KOPT-K1 (cell line): ENCODE measurements at regions not wholly inside any gene's neighbourhood (a gene's known extent, or its start where the extent isn't known, plus 50 kb on each side); places are given as distances from the start of the nearest gene placed in this dataset.

Experiments
- H3K27ac ChIP-seq: fragments of 200-600 bp; sonication (generic); 2 replicates; pipeline ENCODE4 v1.5.1; 2016; ENCODE audit warnings: antibody characterized with exemption, mild to moderate bottlenecking, low read depth, low read length; ENCODE audit not compliant: poor library complexity, severe bottlenecking
- H3K36me3 ChIP-seq: fragments of 200-600 bp; sonication (generic); 2 replicates; pipeline ENCODE4 v1.5.1; 2017; ENCODE audit warnings: antibody characterized with exemption, mild to moderate bottlenecking, low read length, moderate library complexity; ENCODE audit not compliant: insufficient read depth
- H3K9me3 ChIP-seq: fragments of 200-600 bp; sonication (generic); 2 replicates; pipeline ENCODE4 v1.5.1; 2017; ENCODE audit warnings: antibody characterized with exemption, low read length, mild to moderate bottlenecking; ENCODE audit not compliant: insufficient read depth, poor library complexity, severe bottlenecking

DNA sequence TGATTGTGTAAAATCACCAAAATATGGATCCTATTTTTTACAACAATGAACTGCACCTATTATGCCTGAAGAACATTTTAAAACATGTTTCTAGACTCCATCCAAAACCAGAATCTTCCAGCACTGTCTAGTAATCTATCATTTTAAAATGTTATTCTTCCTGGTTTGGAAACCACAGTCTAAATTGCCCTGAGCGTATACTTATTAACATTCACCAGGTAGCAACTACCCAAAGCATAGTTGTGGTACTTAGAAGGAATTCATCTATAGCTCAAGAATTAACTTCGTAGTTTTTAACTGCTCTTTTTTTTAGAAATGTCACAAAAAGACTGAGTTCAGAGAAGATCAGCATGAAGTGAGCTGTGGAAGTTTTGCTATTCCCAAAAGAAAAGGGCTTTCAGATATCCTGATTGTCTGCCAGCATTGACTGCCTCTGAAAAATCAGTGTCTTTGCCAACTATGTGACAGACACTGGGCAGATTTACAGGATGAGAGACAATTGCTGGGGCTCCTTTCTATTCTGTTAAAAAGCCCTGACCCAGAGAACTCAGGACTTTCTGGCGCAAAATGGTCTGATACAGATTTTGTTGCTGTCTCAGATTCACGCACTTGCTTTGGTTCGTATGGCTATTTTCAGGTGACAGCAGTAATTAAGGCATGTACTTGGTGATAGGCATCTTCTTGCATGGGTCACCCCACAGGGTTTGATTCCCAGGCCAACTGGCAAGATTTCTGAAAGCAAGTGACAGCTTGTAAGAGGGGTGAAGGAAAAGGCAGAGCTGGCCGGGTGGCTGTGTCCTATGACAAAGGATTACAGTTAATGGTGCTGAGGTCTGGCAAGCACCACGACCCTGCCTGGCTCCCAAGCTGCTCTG is 152.5 kb upstream of the RAI14 start:
- H3K36me3 ChIP-seq: no peaks in the 10 kb centered on the region
- no peak overlapping the region for H3K27ac ChIP-seq
- peaks cover 12% of the 10 kb centered on the region for H3K9me3 ChIP-seq

DNA sequence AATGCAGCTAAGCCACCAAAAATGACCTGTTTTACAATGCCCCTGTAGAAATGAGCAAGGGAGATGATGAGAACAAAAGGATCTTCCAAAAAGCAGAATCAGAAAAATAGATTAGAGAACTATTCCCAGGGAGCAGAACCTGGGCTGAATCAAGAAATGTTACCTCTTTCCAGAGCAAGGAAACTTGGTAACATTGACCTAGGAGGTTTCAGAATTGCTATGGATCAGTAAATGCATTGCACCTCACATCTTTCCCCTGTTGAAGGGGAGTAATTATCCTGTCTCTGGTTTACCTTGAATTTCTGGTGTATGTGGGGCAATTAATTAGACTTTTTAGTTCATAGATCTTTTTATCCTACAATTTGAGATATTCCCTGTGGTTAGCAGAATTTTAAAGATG is 151.2 kb upstream of the RAI14 start:
- H3K36me3 ChIP-seq: no peaks in the 10 kb centered on the region
- H3K27ac ChIP-seq: no peak overlapping the region
- peaks cover 12% of the 10 kb centered on the region for H3K9me3 ChIP-seq

DNA sequence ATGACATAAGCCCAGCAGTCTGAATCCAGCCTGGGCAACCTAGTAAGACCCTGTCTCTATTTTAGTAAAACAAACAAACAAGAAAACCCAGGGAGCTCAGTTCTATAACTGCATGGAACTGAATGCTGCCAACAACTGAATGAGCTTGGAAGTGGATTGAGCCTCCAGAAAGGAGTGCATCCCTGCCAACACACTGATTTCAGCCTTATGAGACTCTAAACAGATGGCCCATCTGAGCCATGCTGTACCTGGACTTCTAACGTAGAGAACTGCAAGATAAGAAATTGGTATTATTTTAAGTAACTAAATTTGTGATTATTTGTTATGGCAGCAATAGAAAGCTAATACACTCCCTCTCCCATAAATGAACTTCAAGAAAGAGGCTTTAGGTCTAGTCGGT is 150.4 kb upstream of the RAI14 start:
- H3K36me3 ChIP-seq: no peaks in the 10 kb centered on the region

DNA sequence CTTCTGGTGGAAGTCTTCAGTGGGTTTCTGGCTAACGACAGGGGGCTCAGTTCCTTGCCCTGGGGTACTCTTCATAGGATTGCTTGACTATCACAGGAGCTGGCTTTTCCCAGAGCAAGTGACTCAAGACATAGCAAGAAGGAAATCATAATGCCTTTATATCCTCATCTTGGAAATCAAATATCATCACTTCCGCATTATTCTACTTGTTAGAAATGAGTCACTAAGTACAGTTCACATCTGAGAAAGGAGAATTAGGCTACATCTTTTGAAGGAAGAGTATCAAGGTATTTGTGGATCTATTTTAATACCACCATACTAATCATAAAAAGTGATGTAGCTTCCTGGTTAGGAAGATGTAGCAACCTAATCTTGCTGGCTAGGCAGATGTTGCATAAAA is 148.2 kb upstream of the RAI14 start:
- Histone ChIP-seq H3K27ac (no peak overlapping the region), H3K9me3 (peaks cover 12% of the 10 kb centered on the region), H3K36me3 (no peaks in the 10 kb centered on the region)

More for the DNA sequence above, 150.4 kb upstream of the RAI14 start:
- Histone ChIP-seq H3K9me3 (peaks cover 12% of the 10 kb centered on the region), H3K27ac (no peak overlapping the region)

DNA sequence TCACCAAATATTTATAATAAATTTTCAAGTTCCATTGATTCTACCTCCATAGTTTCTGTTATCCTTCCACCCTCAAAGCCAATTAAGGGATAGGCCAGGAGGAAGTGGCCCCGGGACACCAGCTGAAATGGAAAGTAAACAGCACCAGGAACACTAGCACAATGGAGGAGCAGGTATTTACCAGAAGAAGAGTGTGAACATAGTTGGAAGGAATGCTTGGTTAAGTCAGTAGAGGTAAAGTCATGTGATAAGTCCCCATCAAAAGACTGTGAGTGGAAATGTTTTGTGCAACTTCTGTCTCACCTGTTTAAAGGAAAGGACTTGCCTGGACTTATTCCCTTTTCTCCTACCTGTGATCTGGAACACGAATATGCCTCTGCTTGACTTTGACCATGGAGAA is 146.7 kb upstream of the RAI14 start:
- Histone ChIP-seq H3K9me3 (peaks cover 12% of the 10 kb centered on the region), H3K36me3 (no peaks in the 10 kb centered on the region), H3K27ac (no peak overlapping the region)

DNA sequence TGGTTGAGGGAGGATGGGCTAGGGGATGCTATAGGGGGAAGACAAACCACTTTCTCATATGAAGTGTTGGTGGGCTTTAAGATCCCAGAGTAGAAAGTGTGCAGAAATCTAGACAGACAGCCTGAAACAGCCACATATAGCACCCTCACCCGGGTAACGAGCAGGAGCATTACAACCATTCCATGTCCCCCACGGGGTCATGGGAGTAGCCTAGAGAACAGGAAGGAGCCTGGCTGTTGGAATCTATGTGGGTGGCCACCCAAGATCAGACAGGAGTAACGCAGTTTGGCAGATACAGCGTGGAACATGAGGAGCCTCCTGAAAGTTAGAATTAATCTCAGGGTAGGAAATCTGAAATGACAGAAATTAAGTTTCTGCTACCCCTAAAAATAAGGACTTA is 146.1 kb upstream of the RAI14 start:
- Histone ChIP-seq H3K36me3 (no peaks in the 10 kb centered on the region), H3K9me3 (peaks cover 7% of the 10 kb centered on the region), H3K27ac (no peak overlapping the region)

DNA sequence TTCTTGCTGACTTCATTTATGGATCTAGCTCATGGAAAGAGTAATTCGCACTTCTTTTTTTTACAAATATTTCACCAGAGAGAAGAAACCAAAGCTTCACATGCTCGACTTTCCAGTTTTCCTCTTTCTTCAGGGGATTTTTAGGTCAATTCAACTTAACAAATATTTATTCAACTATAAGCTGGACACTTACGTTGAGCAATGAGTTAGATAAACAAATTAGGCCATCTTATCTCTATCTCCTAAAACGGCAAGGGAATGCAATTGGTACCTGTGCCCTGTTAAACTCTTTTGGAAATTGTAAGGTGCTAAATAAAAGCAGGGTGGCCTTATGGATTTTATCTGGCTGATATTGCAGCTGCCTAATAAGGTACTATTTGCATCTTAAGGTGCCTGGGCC is 145.1 kb upstream of the RAI14 start:
- no peaks in the 10 kb centered on the region for H3K36me3 ChIP-seq
- H3K27ac ChIP-seq: no peak overlapping the region
- no peaks in the 10 kb centered on the region for H3K9me3 ChIP-seq

DNA sequence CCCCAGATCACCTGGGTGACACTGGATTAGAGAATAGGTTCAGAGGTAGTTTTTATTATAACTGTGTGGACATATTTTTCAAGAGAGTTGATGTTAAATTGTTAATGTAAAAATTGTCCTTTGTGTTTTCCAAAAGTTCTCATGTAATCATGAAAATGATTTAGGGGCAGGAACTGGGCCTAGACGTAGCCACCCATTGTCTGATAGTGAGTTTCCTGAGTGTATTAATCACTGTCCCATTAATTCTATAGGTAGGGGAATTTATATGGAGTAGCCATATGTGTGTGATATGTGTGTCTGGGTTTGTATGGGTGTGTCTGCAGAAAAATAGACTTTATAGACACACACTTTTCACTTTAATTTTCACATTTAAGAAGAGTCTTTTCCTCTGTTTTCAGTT is 144.6 kb upstream of the RAI14 start:
- Histone ChIP-seq H3K27ac (no peak overlapping the region), H3K36me3 (no peaks in the 10 kb centered on the region), H3K9me3 (no peaks in the 10 kb centered on the region)

DNA sequence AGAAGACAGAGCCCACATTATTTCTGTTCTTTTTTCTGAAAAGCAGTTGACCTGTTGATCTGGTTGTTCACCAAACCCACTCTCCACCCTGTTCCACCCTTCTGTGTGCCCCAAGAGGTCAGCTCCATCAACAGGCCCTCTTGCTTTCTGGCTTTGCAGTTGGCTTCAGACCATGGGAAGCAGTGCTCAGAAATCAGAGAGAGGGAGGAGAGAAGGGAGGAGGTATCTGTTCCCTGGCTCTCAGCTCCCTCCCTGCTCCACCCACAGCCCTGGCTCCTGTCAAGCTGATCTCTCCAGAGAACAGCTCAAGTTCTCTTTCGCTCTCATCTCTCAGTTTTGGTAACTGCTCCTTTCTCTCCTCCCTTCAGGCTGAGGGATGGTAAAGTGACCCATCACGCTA is 144.2 kb upstream of the RAI14 start:
- H3K36me3 ChIP-seq: no peaks in the 10 kb centered on the region
- no peaks in the 10 kb centered on the region for H3K9me3 ChIP-seq
- H3K27ac ChIP-seq: no peak overlapping the region

DNA sequence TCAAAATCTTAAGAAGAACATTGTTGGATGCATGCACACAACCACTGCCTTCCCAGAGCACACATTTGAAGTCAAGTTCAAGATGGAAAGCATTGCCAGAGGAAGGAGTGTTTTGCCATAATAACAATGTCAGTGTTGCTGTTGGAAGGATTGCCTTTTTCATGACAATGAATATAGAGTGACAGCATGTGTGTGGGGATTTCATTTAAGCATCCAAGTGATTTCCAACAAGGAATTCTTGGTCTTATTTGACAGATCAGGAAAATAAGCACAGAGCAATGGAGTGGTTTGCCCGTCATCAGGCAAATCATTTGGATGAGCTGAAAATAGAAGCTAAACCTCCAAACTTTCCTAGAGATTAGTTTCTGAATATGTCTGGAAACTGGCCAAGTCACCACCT is 140.0 kb upstream of the RAI14 start:
- H3K9me3 ChIP-seq: no peaks in the 10 kb centered on the region
- no peaks in the 10 kb centered on the region for H3K36me3 ChIP-seq
- H3K27ac ChIP-seq: no peak overlapping the region

DNA sequence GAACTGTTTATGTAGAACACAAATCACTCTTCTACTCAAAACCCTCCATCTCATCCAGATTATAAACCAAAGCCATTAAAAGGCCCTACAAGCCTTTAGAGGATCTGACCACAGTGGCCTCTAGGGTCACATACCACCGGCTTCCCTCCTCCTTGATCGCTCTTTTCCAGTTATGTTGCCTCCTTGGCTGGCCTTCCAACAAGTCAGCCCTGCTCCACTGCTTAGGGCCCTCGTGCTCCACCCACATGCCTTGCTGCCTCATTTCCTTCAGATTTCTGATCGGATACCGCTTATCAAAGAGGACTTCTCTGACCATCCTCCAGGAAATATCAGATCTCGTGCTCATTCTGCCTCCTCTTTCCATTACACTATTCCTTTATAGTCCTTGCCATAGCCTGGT is 139.4 kb upstream of the RAI14 start:
- Histone ChIP-seq H3K27ac (no peak overlapping the region), H3K9me3 (no peaks in the 10 kb centered on the region), H3K36me3 (no peaks in the 10 kb centered on the region)

DNA sequence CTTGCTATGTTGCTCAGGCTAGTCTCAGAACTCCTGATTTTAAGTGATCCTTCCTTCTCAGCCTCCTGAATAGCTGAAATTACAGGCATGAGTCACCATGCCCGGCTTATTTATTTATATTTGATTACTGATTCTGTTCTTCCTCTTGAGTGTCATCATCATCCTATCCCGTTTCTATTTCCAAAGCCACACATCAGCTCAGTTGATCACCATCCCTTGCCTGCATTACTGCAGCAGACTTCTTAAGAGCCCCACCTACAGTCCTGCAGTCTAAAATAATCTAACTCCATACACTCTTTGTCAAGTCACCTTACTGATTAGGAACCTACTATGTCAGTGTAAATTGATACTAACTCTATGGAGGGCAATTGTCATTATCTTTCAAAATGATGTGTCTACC is 138.9 kb upstream of the RAI14 start:
- no peaks in the 10 kb centered on the region for H3K36me3 ChIP-seq
- no peak overlapping the region for H3K27ac ChIP-seq
- H3K9me3 ChIP-seq: no peaks in the 10 kb centered on the region

DNA sequence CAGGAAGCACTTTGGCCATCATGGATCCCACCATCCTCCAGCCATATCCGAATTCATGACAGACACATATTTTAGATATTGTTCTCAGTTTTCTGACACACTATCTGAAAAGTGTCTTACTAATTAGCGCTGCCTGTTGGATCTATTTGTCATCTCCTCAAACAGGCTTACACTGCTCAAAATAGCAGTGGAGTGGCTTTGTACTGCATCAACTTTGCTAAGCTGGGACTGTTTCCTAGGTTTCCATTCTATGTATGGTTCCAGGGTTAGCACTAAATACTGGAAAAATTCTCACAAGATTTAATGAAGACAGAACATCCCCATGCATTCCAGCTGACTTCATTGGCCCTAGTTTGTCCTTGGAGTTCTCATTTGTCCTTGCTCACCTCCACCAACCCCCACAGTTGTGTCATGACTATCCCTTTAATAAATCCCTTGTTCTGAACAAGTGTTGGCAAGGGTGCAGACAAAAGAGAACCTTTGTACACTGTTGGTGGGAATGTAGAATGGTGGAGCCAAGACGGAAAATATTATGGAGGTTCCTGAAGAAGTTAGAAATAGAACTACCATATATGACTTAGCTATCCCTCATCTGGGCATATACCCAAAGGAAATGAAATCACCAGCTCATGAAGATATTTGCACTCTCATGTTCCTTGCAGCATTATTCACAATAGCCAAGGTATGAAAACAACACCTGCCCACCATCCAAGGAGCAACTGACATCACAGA is 136.5 kb upstream of the RAI14 start:
- Histone ChIP-seq H3K36me3 (no peaks in the 10 kb centered on the region), H3K27ac (no peak overlapping the region), H3K9me3 (no peaks in the 10 kb centered on the region)

DNA sequence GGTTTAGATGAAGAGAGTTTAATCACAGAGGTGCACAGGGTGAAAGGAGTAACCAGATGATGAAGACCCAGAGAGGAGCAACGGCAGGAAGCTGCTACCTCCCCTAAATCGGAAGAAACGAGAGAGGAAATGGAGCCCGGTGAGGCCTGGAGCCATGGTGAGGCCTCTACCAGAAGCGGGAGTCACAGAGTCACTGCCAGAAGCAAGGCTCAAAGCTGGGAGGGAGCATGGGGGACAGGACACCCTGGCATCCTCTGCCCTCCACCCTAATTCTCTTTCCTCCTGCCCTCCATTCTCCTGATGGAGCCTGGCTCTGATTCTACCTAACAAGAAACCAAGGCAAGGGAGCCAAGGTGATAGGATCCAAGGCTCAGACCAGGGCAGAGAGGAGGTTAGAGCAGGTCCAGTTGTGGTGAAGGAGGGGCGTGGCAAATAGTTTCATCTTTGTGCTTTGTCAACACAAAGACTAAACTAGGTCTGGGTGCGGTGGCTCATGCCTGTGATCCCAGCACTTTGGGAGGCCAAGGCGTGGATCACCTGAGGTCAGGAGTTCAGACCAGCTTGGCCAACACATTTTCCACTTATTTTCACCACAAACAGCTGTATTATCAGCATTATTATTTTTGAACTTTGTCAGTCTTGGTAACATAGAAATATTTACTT is 134.4 kb upstream of the RAI14 start:
- H3K27ac ChIP-seq: no peak overlapping the region
- H3K9me3 ChIP-seq: no peaks in the 10 kb centered on the region
- no peaks in the 10 kb centered on the region for H3K36me3 ChIP-seq

DNA sequence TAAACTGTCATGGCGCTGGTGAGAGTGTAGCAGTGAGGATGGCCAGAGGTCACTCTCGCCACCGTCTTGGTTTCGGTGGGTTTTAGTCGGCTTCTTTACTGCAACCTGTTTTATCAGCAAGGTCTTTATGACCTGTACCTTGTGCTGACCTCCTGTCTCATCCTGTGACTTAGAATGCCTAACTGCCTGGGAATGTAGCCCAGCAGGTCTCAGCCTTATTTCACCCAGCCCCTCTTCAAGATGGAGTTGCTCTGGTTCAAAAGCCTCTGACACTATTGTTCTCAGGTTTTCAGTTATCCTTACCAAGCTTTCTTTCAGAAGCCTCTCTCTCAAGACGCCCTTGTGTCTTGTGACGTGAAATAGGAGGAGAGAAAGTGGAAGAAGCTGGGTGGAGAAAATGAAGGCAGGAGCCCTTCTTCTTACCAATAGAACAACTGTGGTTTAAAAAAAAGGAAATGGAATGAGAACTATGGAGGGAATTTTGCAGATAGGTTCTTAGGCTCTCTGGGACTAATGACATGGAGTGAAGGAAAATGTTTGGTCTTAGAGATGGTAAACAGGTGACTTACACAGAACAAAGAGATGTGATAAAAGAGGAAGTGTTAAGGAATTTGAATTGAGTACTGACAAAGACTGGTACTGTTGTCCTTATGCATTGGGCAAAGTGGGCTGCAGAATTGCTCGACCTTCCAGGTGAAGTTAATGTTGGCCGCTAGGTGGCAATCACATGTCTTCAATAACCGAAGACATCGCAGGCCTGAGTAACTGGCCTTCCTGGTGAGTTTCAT is 133.3 kb upstream of the RAI14 start:
- Histone ChIP-seq H3K27ac (no peak overlapping the region), H3K9me3 (no peaks in the 10 kb centered on the region), H3K36me3 (no peaks in the 10 kb centered on the region)
